ENCODE measurements at regions not wholly inside any gene's neighbourhood (a gene's known extent, or its start where the extent isn't known, plus 50 kb on each side); places are given as distances from the start of the nearest gene placed in this dataset.

- TF ChIP-seq CTCF (conservative IDR thresholded peaks at IDR 0.05 in 1 of 2, IDR thresholded peaks at IDR 0.05 in 1 of 2; ENCODE audit: low read depth in 1 of 2, low read length in 2 of 2): no peak
- TF ChIP-seq EZH2 (IDR thresholded peaks at IDR 0.05; ENCODE audit: low read length, missing control alignments): no peak
Measured at GRCh38 chr10:107542016-107542415, 377.5 kb upstream of the SORCS1 start.

Data from fibroblast of lung (primary cell).